NCI-H1694 treated with DMSO at 0.1 percent for 48 hours (cell line): ENCODE measurements at regions not wholly inside any gene's neighbourhood (a gene's known extent, or its start where the extent isn't known, plus 50 kb on each side); places are given as distances from the start of the nearest gene placed in this dataset.

Source experiments
- DNase-seq: peaks from one replicate; lab custom pipeline; 2025; lab: John Stamatoyannopoulos, UW

DNA sequence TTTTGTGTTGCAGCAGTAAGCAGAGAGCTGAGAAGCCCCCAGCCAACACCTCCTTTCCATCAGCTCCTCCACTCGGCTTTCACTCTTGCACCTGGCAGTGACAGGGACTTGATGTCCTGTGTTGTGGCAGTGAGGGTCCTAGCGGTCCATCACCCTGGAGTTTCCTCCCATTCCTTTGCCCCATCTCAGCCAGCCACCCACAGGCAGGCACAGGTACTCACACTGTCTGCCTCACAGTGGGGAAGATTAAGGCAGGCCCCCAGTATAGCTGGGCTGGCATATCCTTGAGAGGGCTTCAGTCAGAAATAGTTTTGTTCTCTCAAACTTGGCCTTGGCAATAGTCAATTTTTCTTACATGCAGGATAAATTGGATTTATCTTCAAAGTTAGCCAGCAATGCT, 362.7 kb downstream of the GADD45G start:
- DNase-seq: no peak

DNA sequence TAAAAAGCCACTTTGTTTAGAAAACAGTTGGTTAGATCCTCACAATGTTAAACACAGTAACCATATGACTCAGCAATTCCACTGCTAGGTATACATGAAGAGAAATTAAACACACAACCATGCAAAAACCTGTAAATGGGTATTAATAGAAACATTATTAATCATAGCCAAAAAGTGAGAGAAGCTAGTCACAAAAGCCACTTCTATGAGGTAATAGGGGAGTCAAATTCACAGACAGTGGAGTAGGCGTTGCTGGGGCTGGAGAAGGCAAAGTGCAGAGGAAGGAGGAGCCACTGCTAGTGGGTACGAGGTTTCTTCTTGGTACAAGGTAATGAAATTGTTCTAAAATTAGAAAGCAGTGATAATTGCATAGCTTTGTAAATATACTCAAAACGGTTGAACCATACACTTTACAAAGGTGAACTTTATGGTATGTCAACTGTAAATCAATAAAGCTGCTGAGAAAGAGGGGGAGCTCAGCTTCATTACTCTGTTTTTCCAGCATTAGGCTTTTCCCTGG, 364.4 kb downstream of the GADD45G start:
- DNase-seq: no peak

DNA sequence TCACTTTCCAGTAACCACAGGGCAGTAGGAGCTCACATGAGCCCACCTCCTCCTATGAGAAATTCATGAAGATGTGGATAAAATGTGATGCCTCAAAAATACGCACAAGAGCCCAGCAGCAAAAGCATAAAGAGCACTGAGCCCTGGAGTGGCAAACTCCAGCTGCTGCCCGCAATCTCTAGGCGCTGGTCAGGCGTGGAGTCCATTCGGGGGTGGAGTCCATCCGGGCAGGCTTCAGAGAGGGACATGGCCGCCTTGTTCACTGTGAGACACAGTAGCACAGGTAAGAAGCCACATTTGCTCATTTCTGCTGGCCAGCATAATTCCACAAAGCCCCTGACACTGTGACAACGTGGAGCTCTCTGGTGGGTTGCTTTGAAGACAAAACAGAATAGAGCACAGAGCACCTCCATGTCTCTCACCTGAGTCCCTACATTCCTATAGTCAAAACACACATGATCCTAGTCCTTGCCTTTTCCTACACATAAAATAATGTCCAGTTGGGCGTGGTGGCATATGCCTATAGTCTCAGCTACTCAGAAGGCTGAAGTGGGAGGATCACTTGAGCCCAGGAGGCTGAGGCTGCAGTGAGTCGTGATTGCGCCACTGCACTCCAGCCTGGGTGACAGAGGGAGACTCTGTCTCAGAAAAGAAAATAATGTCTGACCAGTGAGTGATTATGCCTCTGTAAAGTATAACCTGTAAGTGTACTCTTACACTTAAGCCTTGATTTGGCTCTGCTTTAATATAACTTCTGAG, 365.2 kb downstream of the GADD45G start:
- no peak for DNase-seq

DNA sequence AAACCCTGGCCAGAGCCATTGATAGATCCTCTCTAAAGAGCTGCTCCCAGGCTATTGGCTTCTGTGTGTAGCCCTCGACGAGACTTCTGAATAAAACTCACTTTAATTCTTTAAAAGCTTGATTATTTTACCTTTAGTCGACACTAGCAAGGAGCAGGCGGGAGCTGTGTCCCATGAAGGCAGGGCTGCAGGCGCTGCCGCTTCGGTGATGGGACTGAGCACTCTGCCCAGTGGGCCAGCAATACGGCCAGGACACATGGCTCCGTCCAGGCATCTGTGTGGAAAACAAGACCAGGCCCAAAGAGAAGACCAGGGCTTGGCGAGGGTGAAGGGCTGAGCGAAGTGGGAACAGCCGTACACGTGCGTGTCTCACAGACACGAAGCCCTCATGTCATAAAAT, 365.9 kb downstream of the GADD45G start:
- DNase-seq: no peak

DNA sequence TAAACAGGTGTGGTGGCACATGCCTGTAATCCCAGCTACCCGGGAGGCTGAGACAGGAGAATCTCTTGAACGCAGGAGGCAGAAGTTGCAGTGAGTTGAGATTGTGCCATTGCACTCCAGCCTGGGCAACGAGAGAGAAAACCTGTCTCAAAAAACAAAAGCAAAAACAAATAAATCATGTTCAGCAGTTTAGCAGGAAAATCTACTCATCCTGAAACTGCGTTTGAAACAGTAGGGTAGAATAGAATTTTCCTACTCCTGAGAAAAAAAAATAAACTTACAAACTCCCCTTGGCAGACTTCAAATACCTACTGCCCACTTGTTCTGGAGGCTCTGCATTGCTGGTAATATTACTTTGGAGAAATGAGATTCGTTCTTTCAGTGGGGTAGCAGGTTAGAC, 367.7 kb downstream of the GADD45G start:
- no peak for DNase-seq

DNA sequence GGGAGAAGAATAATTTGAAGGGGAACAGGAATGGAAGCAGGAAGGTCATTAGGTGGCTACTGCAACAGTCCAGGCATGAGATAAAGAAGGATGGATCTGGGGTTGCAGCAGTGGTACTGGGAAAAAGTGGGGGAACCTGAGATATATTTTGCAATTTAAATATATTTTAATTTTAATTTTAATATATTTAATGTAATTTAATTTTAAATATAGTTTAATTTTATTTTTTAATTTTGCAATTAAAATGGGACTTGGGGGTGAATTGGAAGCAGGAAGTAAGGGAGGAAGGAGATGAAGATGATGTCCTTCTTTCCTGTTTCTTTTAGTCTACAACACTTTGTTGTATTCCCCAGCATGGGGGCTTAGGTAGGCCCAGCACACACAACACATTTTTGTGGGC, 369.8 kb downstream of the GADD45G start:
- DNase-seq: no peak

DNA sequence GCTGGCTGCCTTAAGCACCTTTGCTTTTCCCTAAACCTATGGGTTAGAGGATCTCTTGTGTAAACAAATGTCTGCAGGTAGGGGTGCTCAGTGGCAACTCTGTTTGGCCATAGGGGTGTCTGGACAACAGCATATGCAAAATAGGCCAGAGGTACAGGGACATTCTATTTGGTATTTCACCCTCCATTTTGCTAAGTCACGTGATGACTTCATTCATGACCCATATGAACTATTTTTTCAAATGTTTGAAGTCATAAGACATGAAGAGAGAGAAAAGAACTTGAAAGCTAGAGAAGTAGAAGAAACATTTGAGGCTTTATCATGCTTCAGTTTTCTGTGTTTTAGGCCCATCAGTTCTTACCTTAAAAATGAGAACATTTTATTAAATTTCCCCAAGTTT, 370.2 kb downstream of the GADD45G start:
- DNase-seq: no peak

DNA sequence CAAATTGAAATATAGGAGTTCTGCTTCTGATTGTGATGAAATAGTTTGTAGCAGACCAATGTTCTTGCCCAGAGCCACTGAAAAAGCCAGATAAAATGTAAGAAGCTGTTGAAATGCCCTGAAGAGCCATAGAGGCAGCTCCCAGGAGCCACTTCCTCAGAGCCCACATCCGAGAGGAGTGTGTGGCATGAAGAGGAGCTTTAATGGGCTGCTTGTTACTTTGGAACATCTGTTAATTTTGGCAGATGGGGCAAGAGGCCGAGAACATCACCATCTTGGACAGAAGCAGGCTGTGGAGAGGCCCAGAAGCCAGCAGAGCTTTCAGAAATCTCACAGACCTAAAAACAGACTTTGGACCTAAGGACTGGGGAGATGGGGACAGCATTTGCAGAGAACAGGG, 370.8 kb downstream of the GADD45G start:
- peak; percentile 25 for DNase-seq

DNA sequence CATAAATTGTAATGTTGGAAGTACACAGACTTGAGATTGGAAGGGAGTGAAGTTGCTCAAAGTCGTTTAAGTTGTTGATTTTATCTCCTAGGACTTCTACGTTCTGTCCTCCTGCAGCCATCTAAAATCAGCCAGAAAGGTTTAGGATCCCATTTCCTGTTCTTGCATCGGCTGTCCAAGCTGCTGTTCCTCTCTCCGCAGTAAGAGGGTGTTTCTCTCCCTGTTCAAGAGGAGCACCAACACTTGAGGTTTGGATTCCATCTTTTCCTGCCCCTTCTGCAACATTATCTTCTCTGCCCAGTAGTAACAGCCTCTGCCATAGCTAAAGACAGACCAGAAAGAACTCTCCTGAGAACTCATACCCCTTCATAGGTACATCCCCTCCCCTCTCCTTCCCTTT, 373.4 kb downstream of the GADD45G start:
- no peak for DNase-seq

DNA sequence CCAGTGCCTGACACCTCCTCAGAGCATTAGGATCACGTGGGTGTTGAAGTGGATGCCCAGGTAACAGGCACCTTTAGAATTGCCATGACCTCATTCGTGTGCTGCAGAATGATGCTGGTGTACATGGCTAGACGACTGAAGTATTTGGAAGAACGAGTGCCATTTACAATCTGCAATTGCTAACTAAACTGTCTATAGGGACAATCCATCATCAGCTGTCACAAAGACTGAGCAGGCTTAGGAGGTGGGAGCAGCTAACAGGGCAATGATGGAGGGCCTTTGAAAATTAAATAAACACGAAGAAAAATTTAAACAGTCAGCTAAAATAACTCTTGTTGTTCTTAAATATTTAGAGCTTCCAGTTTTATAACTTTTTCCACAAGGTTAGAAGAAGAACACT, 375.8 kb downstream of the GADD45G start:
- no peak for DNase-seq

DNA sequence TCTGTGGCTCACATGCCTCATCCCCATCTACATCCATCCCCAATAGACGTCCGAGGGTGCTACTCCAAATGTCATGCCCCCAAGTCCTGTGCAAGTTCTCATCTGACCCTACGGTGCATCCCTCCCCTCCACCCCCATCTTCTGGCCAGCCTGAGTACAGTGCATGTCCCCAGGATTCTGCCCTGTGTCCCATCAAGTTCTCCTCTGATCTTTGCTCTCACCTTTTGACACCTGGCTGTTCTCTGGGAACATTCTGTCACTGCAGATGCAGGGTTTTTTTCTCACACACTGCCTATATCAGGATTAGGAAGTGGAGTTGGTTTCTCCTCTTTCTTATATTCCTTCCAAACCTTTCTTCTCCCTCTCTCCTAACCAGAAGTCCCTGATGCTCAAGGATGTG, 377.2 kb downstream of the GADD45G start:
- DNase-seq: no peak

DNA sequence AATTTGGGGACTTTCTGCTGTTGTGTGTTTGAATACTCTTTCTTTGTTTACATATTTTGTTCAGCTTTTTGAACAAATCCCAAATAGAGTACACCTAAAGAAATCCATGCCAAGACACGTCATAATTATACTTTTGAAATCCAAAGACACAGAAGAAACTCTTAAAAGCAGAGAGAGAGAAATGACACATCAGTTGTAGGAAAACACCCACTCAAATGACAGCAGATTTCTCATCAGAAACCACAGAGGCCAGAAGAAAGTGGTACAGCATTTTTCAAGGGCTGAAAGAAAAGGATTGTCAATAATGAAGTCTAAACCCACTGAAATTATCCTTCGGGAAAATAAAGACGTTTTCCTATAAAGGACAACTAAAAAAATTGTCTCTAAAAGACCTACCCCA, 378.6 kb downstream of the GADD45G start:
- DNase-seq: no peak

DNA sequence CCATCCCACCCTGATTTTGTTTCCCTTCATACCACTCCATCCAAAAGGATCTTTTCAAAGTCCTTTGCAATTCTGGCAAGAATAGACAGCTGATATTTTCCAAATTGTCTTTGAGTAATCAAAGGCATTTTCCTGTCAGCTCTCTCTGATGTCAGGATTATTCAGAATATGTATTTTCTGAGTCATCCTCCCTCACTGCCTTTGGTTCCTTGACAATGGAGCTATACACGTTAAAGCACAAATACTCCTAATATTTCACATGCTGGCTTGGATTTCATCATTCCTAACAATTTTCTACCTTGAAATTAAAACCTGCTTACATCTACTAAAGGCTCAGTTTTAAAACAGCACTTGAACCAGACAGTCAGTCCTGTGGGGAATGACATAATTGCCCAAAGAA, 379.4 kb downstream of the GADD45G start:
- DNase-seq: no peak

DNA sequence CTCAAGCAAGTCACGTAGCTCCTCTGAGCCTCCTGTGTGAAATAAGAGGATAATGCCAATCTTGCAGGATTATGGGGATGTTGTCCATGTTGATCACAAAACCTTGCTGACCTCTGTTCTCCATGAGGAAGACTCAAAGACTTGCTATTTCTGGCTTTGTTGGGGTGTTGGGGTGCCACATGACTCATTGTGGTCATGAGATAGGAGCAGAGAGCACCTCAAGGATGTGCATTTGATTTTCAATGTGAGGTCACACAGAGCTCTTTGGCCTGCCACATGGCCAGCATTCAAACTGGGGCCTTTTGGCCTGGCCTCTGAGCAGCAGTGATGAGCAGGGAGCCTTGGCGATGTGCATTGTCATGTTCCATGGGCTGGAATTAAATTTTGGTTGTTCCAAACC, 380.3 kb downstream of the GADD45G start:
- no peak for DNase-seq

DNA sequence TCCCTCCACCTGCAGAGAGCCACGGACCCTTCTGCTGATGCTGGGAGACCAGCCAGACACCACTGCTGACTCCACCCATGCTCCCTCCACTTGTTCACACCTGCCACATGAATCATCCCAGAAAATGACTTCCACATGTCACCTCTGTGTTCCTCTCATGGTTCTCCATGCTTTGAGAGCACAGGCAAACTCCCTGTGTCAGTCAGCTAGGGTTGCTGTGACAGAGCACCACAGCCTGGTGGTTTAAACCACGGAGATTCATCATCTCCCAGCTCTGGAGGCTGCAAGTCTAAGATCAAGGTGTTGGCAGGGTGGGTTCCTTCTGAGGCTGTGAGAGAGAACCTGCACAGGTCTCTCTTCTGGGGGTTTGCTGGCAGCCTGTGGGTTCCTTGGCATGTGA, 381.4 kb downstream of the GADD45G start:
- DNase-seq: no peak

DNA sequence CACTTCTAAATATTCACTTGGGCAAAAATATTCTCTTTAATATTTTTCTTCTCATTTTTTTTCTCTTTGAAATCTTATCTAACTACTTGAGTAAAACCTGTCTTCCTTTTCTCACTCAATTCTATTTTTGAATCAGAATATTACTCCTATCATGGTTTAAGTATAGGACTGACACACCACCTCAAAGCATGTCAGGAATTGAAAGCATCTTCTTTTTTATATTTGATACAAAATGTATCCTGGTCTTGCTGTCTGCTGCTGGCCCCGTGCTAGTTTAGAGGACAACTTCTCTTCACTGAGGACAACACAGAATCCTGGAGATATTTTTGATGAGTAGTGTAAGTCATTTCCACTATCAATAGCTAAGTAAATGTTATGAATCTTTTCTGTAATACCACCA, 383.6 kb downstream of the GADD45G start:
- no peak for DNase-seq

DNA sequence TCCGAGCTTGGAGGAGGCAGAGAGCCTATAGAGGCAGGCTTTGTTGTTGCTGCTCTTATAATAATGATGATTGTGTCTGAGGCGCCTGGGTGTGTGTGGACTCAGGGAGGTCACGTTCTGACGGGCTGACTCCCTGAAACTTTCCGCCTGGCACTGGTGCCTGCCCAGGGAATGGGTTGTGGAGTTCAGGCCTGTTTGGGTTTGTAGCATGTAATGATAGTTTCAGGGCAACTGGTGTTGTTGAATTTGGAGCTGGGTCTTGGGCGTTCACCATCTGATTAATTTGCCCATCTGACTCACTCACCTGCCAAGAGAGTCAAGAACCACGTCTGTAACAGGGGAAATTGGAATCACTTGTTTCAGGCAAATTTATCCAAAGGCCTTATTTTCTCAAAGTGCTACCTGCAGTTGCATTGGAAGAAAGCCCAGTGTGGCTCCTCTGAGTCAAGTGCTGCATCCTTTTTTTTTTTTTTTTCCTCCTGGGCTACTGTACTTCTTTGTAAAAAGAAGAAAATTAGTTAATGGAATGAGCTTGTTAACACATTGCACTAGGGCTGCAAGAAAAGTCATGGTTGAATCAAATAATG, 386.5 kb downstream of the GADD45G start:
- DNase-seq: no peak

DNA sequence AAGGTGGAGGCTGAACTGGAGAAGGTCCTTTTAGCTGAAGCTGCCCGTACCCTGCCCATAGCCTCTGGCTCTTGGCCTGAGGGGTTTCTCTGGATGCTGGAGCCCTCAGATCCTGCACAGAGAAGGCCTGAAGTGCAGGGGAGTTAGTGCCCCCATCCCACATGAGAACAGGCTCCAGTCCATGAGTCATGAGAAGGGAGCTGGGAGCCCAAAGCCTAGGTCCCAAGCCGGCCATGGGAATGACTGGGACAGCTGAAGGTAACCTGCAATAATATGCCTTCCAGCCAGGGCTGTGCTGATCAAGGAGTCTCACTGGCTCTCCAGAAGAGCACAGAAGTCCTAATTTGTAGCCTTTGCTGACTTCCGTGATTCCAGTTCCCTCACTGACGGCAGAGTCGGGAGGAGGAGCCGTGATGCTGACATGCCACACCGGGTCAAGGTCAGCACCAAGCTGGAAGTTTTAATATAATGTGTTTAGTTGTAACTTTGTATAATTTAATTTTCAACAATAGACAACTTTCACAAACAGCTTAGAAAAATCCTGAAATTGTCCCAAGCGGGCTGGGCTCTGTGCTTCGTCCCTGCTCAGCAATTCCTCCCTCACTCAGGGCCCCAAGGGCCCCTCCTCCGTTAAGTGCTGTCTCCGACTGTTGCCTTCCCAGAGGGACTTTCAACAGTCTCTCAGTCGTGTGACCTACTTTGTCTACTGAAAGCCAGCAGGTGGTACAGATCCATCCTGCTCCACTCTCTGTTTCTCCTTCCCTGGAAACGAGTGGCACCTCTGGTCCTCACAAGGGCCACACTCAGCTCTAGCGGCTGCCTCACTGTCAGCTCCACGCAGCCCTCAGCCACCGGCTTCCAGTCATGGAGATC, 387.8 kb downstream of the GADD45G start:
- no peak for DNase-seq

DNA sequence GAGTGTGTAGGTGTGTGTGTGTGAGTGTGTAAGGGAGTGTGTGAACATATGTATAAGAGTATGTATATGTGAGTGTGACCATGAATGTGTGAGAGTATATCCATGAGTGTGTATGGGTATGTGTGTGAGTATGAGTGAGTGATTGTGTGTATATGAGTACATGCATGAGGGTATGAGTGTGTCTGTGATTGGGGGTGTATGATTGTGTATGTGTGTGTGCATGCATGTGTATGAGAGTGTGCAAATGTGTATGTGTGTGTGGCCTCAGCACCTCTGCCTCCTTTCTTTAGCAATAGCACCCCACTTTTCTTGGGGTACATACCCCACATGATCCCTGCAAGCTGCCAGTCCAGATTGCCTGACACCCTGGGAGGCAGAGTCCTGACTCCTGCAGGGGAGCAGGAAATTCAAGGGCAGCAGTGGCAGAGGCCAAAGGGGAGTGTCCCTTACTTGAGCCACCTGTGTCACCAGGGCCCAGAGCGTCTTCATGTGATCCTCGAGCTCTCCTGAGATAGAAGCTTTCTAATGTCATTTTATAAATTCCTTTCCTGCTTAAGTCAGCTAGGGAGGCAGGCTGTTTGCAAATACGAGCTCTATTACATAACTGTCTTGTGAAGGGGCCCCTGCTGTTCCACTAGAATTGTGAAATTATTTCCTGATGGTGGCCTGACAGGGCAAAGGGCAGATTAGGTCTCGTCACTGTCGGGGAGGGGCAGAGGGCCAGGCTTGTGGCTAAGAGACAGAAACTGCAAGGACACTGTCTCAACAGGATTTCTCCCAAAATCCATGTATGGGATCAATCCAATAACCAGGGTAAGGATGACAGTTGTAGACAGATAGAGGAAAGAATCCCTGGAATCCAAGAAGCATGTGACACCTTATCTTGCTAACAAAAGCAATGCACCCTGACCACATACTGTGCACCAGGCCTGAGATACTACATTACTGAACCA, 389.1 kb downstream of the GADD45G start:
- no peak for DNase-seq

DNA sequence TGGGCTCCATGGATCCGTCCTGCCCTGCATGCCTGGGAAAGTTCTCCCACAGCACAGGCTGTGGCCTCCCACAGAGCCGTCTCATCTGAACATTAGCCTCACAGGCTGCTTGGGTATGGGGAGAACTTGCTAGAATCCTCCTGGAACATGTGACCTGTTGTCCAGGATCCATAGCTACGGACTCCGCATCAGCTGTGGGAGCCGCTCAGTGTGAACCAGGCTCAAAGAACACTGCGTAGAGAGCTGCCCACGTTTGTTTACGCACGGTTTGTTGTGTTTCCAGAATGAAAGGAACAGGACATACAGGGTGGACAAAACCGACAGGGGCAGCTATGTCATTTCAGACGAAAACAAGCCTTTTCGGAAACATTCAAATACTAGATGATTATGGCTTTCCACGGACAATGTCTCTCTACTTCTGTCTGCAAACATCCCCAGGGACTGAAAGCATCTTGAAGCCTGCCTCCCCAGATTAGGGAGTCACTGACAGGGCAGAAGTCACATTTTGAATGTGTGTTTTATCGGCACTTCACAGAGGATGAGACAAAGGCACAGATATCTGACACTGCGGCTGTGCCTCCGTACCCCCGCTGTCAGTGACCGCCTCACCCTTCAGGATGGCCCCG, 390.3 kb downstream of the GADD45G start:
- DNase-seq: no peak

DNA sequence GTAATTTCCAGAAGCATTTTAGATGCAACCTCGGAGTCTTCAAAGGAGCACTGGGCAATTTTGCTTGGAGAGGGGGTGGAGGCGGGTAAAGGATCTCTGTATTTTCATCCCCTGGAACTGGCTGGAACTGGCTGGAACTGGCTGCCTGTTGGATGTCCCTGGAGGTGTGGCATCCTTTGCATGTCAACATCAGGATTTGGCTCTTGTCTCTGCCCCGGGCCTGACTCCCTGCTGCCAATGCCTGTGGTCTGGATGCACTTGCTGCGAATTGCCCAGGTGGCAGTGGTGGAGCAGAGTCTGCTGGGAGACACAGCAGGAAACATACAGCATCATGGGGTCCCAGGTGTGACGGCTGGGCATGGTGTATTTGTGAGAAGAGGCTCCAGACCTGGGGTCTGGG, 391.3 kb downstream of the GADD45G start:
- DNase-seq: no peak
